Embryonic facial prominence (tissue), 1 donor: ENCODE measurements at regions not wholly inside any gene's neighbourhood (a gene's known extent, or its start where the extent isn't known, plus 50 kb on each side); places are given as distances from the start of the nearest gene placed in this dataset.

Experiments used
- DNase-seq: peaks from one replicate; pipeline ENCODE4 v3.0.0-alpha.2; 2016; ENCODE audit errors: extremely low spot score

GRCh38 chr1:200354243-200354642 lies 55.6 kb downstream of the ZNF281 start:
- no peak for DNase-seq

GRCh38 chr1:200353232-200353631 lies 56.6 kb downstream of the ZNF281 start:
- DNase-seq: no peak

DNA sequence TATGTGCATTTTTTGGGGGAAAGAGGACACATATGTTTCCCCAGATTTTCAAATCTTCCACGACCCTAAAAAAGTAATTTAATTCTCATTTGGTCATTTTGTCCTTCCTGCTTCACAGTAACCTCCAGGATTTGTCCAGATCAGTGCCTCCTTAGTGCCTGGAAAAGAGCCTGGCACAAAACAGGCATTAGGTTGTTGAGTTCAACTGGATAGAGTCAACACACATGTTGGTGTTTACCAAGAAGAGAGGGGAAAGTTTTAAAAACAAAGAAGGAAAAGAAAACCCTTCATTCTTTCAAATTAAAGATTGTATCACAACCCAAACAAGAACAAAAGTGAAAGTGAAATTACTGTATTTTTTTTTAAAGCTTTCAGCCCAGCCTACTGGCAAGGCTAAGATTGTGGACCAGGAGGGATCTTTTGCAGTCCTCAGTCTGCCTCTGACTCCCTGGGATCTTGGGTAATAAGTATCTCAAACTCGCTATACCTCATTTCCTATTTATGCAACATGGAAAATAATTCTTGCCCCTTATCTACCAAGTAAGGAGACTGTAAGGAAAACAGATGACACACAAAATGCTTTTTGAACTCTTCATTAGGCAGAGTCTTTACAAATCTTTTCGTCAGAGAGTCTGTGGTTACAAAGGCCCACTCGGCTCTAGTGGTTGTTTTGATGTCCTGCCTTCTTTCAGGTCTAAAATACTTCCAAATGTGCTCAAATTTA lies 57.8 kb downstream of the ZNF281 start:
- peak; percentile 48 for DNase-seq

- no peak for DNase-seq
Observed at GRCh38 chr1:200351425-200351824, 58.4 kb downstream of the ZNF281 start.

DNA sequence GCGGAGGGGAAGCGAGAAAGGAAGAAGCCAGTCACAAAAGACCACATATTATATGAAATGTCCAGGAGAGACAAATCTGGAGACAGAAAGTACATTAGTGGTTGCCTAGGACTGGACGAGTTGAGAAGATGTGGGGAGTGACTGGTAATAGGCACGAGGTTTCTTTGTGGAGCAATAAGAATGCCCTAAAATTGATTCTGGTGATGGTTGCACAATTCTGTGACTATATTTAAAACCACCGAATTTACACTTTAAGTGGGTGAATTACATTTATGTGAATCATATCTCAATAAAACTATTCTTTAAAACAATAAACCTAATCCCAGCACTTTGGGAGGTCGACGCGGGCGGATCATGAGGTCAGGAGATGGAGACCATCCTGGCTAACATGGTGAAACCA lies 63.1 kb downstream of the ZNF281 start:
- no peak for DNase-seq

GRCh38 chr1:200345520-200345919 lies 64.3 kb downstream of the ZNF281 start:
- DNase-seq: no peak

- DNase-seq: no peak
Observed at GRCh38 chr1:200343874-200344273, 66.0 kb downstream of the ZNF281 start.

DNA sequence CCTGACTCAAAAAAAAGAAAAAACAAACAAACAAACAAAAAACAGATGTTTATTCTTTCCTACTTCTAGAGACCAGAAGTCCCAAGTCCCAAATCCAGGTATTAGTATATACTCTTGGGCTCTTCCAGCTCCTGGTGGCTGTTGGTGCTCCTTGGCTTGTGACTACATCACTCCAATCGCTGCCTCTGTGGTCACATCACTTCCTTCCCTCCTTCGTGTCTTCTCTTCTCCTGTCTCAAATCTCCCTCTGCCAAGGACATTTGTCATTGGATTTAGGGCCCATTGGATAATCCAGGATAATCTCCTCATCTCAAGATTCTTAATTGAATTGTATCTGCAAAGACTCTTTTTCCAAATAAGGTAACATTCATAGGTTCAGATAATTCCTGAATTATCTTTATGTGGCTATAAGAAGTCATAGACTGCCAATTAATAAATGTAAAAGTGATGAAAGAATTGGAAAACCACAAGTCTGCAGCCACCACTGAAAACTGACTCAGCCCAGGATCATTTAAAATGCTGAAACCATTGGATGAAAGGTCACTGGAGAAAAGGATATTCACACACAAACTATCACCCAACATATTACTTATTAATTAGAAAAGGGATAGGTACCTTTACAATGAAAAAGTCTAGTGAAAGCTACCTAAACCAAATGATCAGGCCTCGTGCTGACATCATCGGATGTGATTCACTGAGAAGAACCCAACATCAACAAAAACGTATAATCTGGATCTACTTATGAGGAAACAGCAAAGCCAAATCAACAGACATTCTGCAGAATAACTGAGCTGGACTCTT lies 67.1 kb downstream of the ZNF281 start:
- no peak for DNase-seq

- DNase-seq: no peak
Observed at GRCh38 chr1:200338451-200338850, 71.4 kb downstream of the ZNF281 start.

DNA sequence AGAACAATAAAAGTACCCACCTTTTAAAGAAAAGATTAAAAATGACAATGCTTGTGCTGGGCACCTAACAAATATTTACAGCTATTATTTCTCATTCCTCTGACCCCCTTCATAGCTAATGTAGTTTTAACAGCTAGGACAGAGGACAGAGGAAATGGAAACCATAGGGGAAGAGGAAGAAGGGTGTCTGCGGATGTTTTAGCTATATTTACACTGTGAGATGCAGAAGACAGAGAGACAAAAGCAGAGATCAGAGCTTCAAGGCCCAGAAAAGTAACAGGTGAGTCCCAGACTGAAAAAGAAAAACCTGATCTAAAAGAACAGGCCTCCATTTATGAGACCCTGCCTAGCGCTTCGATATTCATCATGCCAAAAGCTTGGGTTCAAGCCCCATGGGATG lies 72.0 kb downstream of the ZNF281 start:
- DNase-seq: no peak

GRCh38 chr1:200337410-200337809 lies 72.4 kb downstream of the ZNF281 start:
- no peak for DNase-seq

GRCh38 chr1:200336901-200337391 lies 72.9 kb downstream of the ZNF281 start:
- no peak for DNase-seq

DNA sequence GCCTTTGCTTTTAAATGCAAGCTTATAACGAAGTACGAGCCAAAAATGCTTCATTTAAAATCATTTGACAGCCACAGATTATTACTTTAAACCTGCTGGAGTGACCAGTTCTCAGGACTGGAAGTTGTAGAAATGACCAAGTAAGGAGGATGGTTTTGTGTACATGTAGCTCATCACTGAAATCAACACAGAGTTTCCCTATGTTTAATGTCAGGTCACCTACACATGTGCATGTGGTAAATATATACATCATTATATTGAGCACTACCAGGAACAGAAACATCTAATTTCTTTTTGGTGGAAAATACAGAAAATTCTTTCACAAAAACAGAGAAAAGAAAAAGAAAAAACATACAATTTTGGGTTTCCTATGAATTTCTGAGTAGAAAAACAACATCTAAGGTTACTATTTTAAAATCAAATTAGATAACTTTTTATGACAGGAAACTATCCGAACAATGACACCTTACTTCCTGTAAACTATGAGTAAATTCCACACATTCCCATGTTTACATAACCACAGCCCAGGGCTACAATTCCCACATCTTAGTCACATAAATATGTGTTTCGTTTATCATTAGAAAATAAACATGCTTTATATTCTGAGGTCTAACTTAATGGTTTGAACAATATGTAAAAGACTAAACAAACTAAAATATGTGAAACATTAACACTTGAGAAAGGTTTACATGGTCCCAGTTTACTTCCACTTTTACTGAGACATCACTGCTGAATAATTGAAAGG lies 73.6 kb downstream of the ZNF281 start:
- no peak for DNase-seq

DNA sequence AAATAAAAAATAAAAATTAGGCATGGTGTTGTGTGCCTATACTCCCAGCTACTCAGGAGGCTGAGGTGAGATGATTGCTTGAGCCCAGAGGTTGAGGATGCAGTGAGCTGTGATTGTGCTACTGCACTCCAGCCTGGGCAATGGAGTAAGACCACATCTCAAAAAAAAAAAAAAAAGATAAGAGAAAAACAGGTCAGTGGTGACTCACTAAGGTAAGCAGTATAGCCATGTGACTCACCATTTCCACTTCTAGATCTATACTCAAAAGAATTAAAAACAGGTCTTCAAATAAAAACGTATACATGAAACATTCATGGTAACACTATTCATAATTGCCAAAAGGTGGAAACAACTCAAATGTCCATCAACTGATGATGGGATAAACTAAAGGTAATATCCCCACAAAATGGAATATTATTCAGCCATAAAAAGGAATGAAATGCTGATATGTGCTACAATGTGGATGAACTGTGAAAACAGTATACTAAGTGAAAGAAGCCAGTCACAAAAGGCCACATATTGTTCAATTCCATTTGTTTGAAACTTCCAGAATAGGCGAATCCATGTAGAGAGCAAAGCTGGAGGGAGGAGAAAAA lies 75.1 kb downstream of the ZNF281 start:
- no peak for DNase-seq

DNA sequence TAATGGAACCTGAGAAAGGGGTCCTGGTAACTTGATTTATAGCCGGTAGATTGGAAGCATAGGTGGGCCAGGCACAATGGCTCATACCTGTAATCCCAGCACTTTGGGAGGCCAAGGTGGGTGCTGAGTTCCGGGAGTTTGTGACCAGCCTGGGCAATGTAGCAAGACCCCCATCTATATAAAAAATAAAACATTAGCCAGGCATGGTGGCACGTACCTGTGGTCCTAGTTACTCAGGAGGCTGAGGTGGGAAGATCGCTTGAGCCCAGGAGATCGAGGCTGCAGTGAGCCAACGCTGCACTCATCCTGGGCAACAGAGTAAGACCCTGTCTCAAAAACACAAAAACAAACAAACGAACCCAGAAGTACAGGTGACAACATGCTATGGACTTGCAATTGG lies 76.5 kb downstream of the ZNF281 start:
- no peak for DNase-seq

DNA sequence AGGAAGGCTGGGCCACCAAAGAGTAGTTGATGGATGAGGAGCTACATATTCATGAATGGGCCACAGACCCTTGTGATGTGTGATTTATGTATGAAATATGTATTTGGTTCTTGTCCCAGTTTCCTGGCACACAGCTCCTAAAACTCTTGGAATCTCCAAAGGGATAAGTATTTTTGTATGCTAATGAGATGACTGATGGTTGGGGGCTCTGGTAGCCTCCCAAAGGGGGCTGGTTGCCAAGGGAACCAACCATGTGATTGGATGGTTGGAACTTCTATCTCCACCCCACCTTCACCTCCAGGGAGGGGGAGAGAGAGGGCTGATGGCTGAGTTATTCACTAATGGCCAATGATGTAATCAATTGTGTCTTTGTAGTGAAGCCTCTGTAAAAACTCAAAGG lies 77.1 kb downstream of the ZNF281 start:
- no peak for DNase-seq

GRCh38 chr1:200330741-200331428 lies 79.0 kb downstream of the ZNF281 start:
- no peak for DNase-seq

GRCh38 chr1:200329208-200329882 lies 80.5 kb downstream of the ZNF281 start:
- DNase-seq: no peak

GRCh38 chr1:200328379-200328778 lies 81.5 kb downstream of the ZNF281 start:
- DNase-seq: no peak

GRCh38 chr1:200323856-200324400 lies 85.9 kb downstream of the ZNF281 start:
- DNase-seq: no peak

DNA sequence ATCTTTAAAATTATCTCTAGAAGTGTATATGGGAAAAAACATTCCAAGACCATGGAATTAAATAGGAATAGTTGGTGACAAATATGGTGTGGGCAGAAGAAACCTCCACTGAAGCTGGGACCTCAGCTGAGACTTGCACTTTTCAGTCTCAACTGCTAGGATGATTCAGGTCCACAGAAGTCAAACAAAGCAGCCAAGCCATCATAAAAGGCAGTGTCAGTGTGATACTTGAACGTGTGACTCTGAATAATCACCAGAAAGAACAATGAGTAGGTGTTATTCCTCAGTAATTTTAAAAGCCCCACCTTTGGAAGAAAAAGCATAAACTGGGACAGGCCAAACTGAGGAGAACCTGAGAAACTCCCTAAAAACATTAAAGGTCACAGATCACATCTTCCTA lies 90.7 kb downstream of the ZNF281 start:
- no peak for DNase-seq
